ENCODE measurements at regions not wholly inside any gene's neighbourhood (a gene's known extent, or its start where the extent isn't known, plus 50 kb on each side); places are given as distances from the start of the nearest gene placed in this dataset.

GRCh38 chr22:44577391-44578109 lies 79.5 kb upstream of the RTL6 start:
- TF ChIP-seq CTCF (IDR thresholded peaks at IDR 0.05; ENCODE audit: insufficient read depth, low read length) (no peak), POLR2AphosphoS5 (IDR thresholded peaks at IDR 0.05; ENCODE audit: low read depth) (no peak)

All from HL-60 (cell line).